ENCODE measurements at regions not wholly inside any gene's neighbourhood (a gene's known extent, or its start where the extent isn't known, plus 50 kb on each side); places are given as distances from the start of the nearest gene placed in this dataset.

DNA sequence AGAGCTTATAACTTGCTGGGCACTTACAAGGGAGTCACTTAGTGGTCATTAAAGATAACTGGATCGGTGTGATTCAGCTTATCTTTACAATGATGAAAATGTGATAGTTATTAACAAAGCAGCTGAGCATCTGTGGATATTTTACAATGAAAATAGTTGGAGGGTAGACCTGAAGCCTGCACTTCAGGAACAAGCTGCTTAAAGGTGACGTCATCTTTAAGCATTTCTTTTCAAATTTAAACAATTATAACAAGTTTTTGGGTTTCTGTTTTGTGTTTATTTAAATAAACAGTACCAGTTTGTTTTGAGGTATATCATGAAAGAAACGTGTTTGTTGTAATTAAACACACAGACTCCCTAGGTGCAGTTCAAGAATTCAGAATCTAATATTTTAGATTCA, 513.9 kb downstream of the ZNF516 start:
- Histone ChIP-seq H4K20me1 (ENCODE audit: insufficient read depth, low read length) (no peaks in the 10 kb centered on the region), H3K4me2 (ENCODE audit: low read length) (no peak overlapping the region), H3K27ac (ENCODE audit: low read depth, low read length, poor library complexity, severe bottlenecking) (no peak overlapping the region), H3K79me2 (ENCODE audit: insufficient read depth, low read depth, low read length) (no peaks in the 10 kb centered on the region), H2AFZ (ENCODE audit: low read length) (no peak overlapping the region), H3K9me2 (ENCODE audit: insufficient read depth, low read length) (no peaks in the 10 kb centered on the region), H3K4me3 (ENCODE audit: low read depth, low read length, poor library complexity, severe bottlenecking) (no peak overlapping the region), H3K9me3 (ENCODE audit: low read length) (no peaks in the 10 kb centered on the region), H3K36me3 (ENCODE audit: insufficient read depth, low read length) (no peaks in the 10 kb centered on the region), H3K4me1 (ENCODE audit: insufficient read depth, low read length, poor library complexity, severe bottlenecking) (no peaks in the 10 kb centered on the region)
- ChIA-PET POLR2A (no interaction called here), CTCF (ENCODE audit: unreplicated experiment) (no interaction called here)
- DNase-seq (ENCODE audit: low spot score) = no peak
- BruUV-seq (replicated peaks) = no TSS peak
- TF ChIP-seq, protein P1, sequence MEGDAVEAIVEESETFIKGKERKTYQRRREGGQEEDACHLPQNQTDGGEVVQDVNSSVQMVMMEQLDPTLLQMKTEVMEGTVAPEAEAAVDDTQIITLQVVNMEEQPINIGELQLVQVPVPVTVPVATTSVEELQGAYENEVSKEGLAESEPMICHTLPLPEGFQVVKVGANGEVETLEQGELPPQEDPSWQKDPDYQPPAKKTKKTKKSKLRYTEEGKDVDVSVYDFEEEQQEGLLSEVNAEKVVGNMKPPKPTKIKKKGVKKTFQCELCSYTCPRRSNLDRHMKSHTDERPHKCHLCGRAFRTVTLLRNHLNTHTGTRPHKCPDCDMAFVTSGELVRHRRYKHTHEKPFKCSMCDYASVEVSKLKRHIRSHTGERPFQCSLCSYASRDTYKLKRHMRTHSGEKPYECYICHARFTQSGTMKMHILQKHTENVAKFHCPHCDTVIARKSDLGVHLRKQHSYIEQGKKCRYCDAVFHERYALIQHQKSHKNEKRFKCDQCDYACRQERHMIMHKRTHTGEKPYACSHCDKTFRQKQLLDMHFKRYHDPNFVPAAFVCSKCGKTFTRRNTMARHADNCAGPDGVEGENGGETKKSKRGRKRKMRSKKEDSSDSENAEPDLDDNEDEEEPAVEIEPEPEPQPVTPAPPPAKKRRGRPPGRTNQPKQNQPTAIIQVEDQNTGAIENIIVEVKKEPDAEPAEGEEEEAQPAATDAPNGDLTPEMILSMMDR (conservative IDR thresholded peaks at IDR 0.05; ENCODE audit: low read length) = no peak
- no peak for TF ChIP-seq EZH2phosphoT487 (IDR thresholded peaks at IDR 0.05; ENCODE audit: borderline replicate concordance, low read depth, low read length)
- intact Hi-C loops (cut with micrococcal nuclease; ENCODE audit: unreplicated experiment) = no loop called here

DNA sequence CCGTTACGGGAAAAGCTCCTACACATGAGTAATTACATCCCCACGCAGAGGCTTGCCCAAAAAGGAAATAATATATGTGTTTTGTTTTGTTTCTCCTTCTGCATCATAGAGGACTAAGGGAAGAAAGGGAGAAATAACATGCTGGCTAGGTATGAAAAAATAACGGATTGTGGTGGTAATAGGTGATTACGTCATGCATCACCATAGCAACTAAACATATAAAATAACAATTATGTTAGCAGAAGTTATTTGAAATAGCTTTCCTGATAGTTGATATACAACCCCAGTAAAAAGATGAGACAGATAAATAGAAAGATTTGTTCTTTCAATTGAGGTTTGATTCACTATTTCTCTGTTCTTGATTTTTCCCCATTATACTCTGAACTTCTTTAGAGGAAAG, 518.0 kb downstream of the ZNF516 start:
- H3K36me3 ChIP-seq (ENCODE audit: insufficient read depth, low read length) = no peaks in the 10 kb centered on the region
- intact Hi-C loops (cut with micrococcal nuclease; ENCODE audit: unreplicated experiment) = no loop called here
- no peak overlapping the region for H3K4me3 ChIP-seq (ENCODE audit: low read depth, low read length, poor library complexity, severe bottlenecking)
- H3K9me3 ChIP-seq (ENCODE audit: low read length) = no peaks in the 10 kb centered on the region
- ChIA-PET POLR2A (no interaction called here), CTCF (ENCODE audit: unreplicated experiment) (no interaction called here)
- H3K9me2 ChIP-seq (ENCODE audit: insufficient read depth, low read length) = no peaks in the 10 kb centered on the region
- no peaks in the 10 kb centered on the region for H3K79me2 ChIP-seq (ENCODE audit: insufficient read depth, low read depth, low read length)
- no TSS peak for BruUV-seq (replicated peaks)
- TF ChIP-seq, protein P1 (conservative IDR thresholded peaks at IDR 0.05; ENCODE audit: low read length) = no peak
- no peak for TF ChIP-seq EZH2phosphoT487 (IDR thresholded peaks at IDR 0.05; ENCODE audit: borderline replicate concordance, low read depth, low read length)
- DNase-seq (ENCODE audit: low spot score) = no peak
- no peak overlapping the region for H3K4me2 ChIP-seq (ENCODE audit: low read length)
- H3K27ac ChIP-seq (ENCODE audit: low read depth, low read length, poor library complexity, severe bottlenecking) = no peak overlapping the region
- H4K20me1 ChIP-seq (ENCODE audit: insufficient read depth, low read length) = no peaks in the 10 kb centered on the region
- H3K4me1 ChIP-seq (ENCODE audit: insufficient read depth, low read length, poor library complexity, severe bottlenecking) = no peaks in the 10 kb centered on the region
- no peak overlapping the region for H2AFZ ChIP-seq (ENCODE audit: low read length)

DNA sequence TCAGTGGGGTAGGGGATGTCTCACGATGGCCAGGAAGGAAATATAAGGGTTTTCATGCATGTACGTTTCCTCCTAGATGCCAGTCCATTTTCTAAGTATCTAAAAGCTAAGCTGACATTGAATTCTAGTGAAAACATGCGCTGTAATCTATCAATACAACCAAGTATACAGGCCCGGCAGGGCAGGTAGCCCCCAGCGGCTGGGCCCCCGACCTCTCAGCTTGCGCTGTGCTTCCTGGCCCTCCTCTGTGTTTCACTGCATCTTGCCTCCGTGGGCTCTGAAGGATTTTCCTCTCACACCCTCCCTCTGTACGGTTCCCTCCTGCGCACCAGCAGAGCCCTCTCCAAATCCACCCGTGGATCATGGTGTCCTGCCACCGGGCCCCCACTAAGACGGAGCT, 524.8 kb downstream of the ZNF516 start:
- no TSS peak for BruUV-seq (replicated peaks)
- TF ChIP-seq, protein P1 (conservative IDR thresholded peaks at IDR 0.05; ENCODE audit: low read length) = no peak
- TF ChIP-seq EZH2phosphoT487 (IDR thresholded peaks at IDR 0.05; ENCODE audit: borderline replicate concordance, low read depth, low read length) = no peak
- no peaks in the 10 kb centered on the region for H3K4me1 ChIP-seq (ENCODE audit: insufficient read depth, low read length, poor library complexity, severe bottlenecking)
- CTCF ChIA-PET (ENCODE audit: unreplicated experiment) = no interaction called here
- no peak overlapping the region for H3K27ac ChIP-seq (ENCODE audit: low read depth, low read length, poor library complexity, severe bottlenecking)
- no peaks in the 10 kb centered on the region for H3K79me2 ChIP-seq (ENCODE audit: insufficient read depth, low read depth, low read length)
- no peaks in the 10 kb centered on the region for H4K20me1 ChIP-seq (ENCODE audit: insufficient read depth, low read length)
- no peak overlapping the region for H3K4me3 ChIP-seq (ENCODE audit: low read depth, low read length, poor library complexity, severe bottlenecking)
- no peaks in the 10 kb centered on the region for H3K9me2 ChIP-seq (ENCODE audit: insufficient read depth, low read length)
- no peak overlapping the region for H3K4me2 ChIP-seq (ENCODE audit: low read length)
- no peak for DNase-seq (ENCODE audit: low spot score)
- H2AFZ ChIP-seq (ENCODE audit: low read length) = no peak overlapping the region
- H3K9me3 ChIP-seq (ENCODE audit: low read length) = no peaks in the 10 kb centered on the region
- H3K36me3 ChIP-seq (ENCODE audit: insufficient read depth, low read length) = no peaks in the 10 kb centered on the region
- intact Hi-C loops (cut with micrococcal nuclease; ENCODE audit: unreplicated experiment) = no loop called here
- POLR2A ChIA-PET = no interaction called here
